NCI-H510A (cell line): ENCODE measurements at regions not wholly inside any gene's neighbourhood (a gene's known extent, or its start where the extent isn't known, plus 50 kb on each side); places are given as distances from the start of the nearest gene placed in this dataset.
A peak's percentile ranks its signal among the peaks of the same experiment; 100 is the strongest.
"Not testable (repeated sequence)": the region's sequence is repeated elsewhere in the genome, so short reads cannot be mapped to it uniquely, and the experiment has no call there.

Source experiments
- DNase-seq: peaks from one replicate; lab custom pipeline; 2025; lab: John Stamatoyannopoulos, UW

- DNase-seq, result no peak
These were observed 348.7 kb upstream of the PCSK5 start for GRCh38 chr9:75541734-75542133.

GRCh38 chr9:75544815-75545214 lies 345.7 kb upstream of the PCSK5 start:
- DNase-seq, result no peak

- no peak for DNase-seq
These were observed 345.2 kb upstream of the PCSK5 start for GRCh38 chr9:75545287-75545686.

GRCh38 chr9:75548871-75549270 lies 341.6 kb upstream of the PCSK5 start:
- DNase-seq, result no peak

- no peak for DNase-seq
These were observed 338.6 kb upstream of the PCSK5 start for GRCh38 chr9:75551861-75552260.

GRCh38 chr9:75552941-75553340 lies 337.5 kb upstream of the PCSK5 start:
- DNase-seq, result no peak

GRCh38 chr9:75566813-75567212 lies 323.7 kb upstream of the PCSK5 start:
- not testable (repeated sequence) for DNase-seq

GRCh38 chr9:75570538-75570937 lies 319.9 kb upstream of the PCSK5 start:
- DNase-seq, result no peak

- DNase-seq, result no peak
These were observed 315.9 kb upstream of the PCSK5 start for GRCh38 chr9:75574569-75574968.

- no peak for DNase-seq
These were observed 307.6 kb upstream of the PCSK5 start for GRCh38 chr9:75582870-75583269.

- DNase-seq, result no peak
These were observed 301.7 kb upstream of the PCSK5 start for GRCh38 chr9:75588808-75589207.

- DNase-seq, result no peak
These were observed 301.0 kb upstream of the PCSK5 start for GRCh38 chr9:75589497-75589896.

GRCh38 chr9:75591972-75592371 lies 298.5 kb upstream of the PCSK5 start:
- DNase-seq, result no peak

- no peak for DNase-seq
These were observed 297.9 kb upstream of the PCSK5 start for GRCh38 chr9:75592586-75592985.

- no peak for DNase-seq
These were observed 296.6 kb upstream of the PCSK5 start for GRCh38 chr9:75593920-75594319.

GRCh38 chr9:75599126-75599525 lies 291.3 kb upstream of the PCSK5 start:
- no peak for DNase-seq

GRCh38 chr9:75601280-75601679 lies 289.2 kb upstream of the PCSK5 start:
- DNase-seq, result no peak

- no peak for DNase-seq
These were observed 288.4 kb upstream of the PCSK5 start for GRCh38 chr9:75602060-75602459.

- DNase-seq, result no peak
These were observed 285.8 kb upstream of the PCSK5 start for GRCh38 chr9:75604661-75605060.

GRCh38 chr9:75607521-75607920 lies 283.0 kb upstream of the PCSK5 start:
- DNase-seq, result no peak

GRCh38 chr9:75609401-75609800 lies 281.1 kb upstream of the PCSK5 start:
- DNase-seq, result no peak

GRCh38 chr9:75610246-75610645 lies 280.2 kb upstream of the PCSK5 start:
- DNase-seq, result no peak

GRCh38 chr9:75612205-75612604 lies 278.3 kb upstream of the PCSK5 start:
- DNase-seq, result no peak

GRCh38 chr9:75612754-75613153 lies 277.7 kb upstream of the PCSK5 start:
- DNase-seq, result no peak

GRCh38 chr9:75615284-75615683 lies 275.2 kb upstream of the PCSK5 start:
- peak; percentile 88 for DNase-seq
